Activated CD8-positive, alpha-beta memory T cell treated with anti-CD3 and anti-CD28 coated beads for 36 hours (primary cell): ENCODE measurements at regions not wholly inside any gene's neighbourhood (a gene's known extent, or its start where the extent isn't known, plus 50 kb on each side); places are given as distances from the start of the nearest gene placed in this dataset.
"Not testable (repeated sequence)": the region's sequence is repeated elsewhere in the genome, so short reads cannot be mapped to it uniquely, and the experiment has no call there.

Experiments
- CTCF ChIA-PET: fragments of 350-600 bp; sonication (Branson Sonifier 250); formaldehyde crosslinking; loops from one replicate; lab custom pipeline; 2021; ENCODE audit warnings: antibody characterized with exemption; lab: Charles Lee
- POLR2A ChIA-PET: fragments of 350-600 bp; sonication (Branson Sonifier 250); formaldehyde crosslinking; loops from one replicate; lab custom pipeline; 2021; ENCODE audit warnings: antibody characterized with exemption; lab: Charles Lee

DNA sequence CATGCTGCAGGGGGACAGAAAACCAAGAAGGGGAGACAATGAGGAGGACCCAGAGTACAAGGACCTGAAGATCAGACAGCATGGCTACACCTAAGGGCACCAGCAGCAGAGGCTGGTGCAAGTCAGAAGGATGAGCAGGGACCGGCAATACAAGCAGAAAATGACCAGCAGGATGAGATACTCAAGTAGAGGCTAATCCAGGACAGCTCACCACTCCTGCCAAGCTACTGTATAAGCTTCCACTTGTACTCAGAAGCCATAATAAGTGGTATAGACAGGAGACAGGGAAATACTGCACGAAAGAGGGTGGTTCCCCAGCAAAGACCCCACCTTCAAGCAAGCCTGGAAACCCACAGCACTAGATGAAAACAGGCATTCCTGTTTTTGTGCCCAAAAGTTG, 138.7 kb upstream of the ZC3H12C start:
- ChIA-PET CTCF (no interaction called here), POLR2A (no interaction called here)

DNA sequence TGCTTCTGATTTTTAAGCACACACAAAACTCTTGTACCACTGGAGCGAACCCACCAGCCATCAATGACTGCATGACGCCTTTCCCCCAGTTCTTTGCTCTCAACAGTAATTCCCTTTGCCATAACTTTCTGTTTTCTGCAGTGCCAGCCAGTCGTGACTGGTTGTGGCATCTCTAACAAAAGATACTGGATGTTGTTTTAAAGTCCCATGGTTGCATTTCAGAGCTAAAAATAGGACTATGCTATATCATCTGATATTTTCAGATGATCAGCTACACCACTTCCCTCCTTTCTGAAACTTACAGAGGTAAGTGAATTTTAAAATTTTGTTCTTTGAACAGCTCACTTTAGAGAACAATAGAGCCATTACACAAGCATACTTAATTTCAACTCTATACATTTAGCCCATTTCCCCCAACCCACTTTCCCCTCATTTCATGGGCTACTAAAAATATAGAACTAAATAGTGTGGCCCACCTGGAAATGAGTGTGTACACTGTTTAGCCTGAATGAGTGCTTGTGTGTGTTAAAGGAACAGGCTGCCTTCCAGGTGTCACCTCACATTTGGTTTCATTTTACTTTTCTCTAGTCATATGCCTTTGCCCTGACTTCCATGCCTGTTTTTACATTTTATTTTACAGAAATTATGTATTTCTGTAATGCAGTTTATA, 136.9 kb upstream of the ZC3H12C start:
- CTCF ChIA-PET = interaction anchor here (0.5 kb wide), 1 partner anchor 680 kb away, joined by 3 read pairs; no protein-coding TSS in a partner anchor
- POLR2A ChIA-PET = no interaction called here

DNA sequence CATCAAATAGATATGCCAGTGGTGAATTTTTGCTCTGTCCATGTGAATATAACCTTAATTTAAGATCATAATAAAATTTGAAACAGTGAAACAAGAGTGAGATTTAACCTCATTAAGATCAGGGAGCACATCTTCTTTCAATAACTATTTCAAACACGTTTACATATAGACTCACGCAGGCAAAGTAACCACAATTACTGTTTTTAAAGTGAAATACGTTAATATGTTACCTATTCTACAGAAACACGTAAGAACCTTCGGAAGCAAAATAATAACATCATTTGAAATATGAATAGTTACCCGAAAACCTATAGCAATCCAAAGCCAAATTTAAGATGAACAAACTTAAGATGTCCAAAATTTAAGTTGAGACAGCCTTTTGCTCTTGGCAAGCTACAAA, 136.2 kb upstream of the ZC3H12C start:
- ChIA-PET CTCF (interaction anchor here (0.5 kb wide), 1 partner anchor 680 kb away, joined by 3 read pairs; no protein-coding TSS in a partner anchor), POLR2A (no interaction called here)

DNA sequence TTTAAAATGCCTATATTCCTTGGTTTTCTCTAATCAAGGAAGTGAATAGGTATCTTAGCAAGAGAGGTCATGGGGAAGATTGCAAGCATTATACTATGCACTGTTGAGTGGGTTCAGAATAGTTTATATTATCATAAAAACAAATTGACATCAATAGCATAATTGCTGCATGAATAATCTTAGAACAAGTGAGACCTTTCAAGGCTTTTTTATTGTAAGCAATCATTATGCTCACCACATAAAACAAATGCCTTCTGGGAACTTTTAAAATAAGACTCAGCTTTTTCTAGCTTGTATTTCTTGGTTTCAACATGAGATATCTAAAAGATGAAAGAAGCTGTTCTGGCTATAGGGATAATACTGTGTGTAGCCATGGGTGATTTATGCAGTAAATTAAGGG, 135.6 kb upstream of the ZC3H12C start:
- ChIA-PET CTCF (no interaction called here), POLR2A (no interaction called here)

DNA sequence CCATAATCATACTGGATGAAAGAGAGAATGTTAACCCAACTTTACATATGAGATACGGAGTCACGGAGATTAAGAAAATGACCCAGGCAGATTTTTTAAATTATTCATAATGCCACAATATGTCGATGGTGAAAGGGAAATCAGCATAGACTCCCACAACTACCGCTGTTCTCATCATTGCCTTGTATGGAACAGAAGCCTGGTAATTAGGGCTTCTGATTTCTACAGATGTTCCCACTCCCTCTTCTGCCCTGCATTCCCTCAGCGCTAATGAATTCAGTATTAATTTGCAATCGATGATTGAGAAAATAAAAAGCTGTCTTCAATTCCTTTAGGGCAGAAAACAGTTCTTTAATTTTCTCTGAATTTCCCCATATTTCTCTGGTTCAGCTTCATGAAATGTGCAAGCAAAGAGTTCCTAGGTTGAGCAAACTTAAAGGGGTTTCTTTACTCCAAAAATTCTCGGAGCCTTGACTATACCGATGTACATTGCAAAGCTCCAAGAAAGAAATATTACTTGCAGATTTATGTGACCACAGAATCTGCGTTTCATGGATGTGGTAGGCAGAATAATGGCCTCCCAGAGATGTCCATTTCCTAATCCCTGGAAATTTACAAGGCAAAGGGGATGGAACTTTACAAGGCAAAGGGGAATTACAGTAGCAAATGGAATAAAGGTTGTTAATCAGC, 134.9 kb upstream of the ZC3H12C start:
- ChIA-PET CTCF (no interaction called here), POLR2A (no interaction called here)

DNA sequence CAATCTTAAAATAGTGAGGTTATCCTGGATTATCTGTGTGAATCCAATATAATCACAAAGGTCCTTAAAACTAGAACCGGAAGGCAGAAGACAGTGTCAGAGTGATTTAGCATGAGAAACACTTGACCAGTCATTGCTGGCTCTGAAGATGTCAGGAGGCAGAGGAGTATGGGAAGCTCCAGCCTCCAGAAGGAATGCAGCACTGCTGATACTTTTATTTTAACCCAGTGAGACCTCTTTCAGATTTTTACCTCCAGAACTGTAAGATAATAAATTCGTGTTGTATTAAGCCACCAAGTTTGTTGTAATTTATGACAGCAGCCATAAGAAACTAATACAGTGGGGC, 134.4 kb upstream of the ZC3H12C start:
- CTCF ChIA-PET = no interaction called here
- POLR2A ChIA-PET = no interaction called here

DNA sequence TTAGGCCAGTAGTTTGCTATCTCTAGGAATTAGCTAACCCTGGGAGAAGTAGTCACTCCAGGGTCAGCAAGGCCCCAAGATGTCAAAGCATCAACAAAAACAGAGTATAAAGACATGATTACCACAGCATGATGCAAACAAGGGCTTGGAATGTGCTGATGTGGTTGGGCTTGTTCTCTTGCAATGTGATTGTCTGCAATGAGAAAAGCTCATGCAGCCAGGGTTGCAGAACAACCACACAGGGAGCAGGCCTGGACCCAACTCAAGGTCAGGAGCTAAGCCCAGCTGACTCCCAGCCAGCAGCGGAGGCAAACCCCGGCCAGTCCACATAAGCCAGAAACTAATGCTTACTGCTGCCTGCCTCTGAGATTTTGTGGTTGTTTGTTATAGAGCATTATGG, 132.4 kb upstream of the ZC3H12C start:
- POLR2A ChIA-PET = no interaction called here
- CTCF ChIA-PET = no interaction called here

DNA sequence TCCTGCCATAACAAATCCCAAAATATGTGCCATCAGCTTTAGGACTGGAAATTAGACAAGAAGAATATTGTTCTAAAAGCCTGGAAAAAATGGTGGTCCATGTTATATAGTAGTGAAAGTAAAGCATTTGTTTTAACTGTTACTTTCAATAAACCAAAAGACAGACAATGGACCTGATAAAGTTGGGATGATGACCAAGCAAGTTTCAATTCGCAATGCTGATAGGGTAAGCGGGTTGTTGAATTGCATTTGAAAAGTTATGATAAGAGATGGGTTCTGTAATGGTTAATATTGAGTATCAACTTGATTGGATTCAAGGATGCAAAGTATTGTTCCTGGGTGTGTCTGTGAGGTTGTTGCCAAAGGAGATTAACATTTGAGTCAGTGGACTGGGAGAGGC, 131.9 kb upstream of the ZC3H12C start:
- ChIA-PET POLR2A (no interaction called here), CTCF (no interaction called here)

DNA sequence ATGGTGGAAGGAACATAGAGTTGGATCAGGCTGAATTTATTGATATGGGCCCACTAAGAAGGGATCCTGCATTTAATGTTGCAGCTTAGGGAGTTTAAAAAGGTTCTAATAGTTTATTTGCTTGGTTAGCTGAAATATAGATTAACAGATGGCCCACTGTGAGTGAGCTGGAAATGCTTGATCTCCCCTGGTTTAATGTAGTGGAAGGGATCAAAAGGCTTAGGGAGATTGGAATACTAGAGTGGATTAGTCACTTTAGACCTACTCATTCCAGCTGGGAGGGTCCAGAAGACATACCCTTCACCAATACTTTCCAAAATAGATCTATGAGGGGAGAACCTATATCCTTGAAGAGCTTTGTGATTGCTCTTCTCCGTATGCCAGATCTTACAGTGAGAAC, 130.1 kb upstream of the ZC3H12C start:
- ChIA-PET POLR2A (no interaction called here), CTCF (no interaction called here)

DNA sequence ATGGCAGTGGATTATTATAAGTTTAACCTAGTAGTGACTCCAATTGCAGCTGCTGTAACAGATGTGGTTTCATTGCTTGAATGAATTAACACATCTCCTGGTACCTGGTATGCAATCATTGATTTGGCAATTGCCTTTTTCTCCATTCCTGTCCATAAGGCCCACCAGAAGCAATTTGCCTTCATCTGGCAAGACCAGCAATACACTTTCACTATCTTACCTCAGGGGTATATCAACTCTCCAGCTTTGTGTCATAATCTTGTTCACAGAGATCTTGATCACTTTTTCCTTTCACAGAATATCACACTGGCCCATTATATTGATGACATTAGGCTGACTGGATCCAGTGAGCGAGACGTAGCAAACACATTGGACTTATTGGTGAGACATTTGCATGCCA, 128.7 kb upstream of the ZC3H12C start:
- ChIA-PET CTCF (no interaction called here), POLR2A (no interaction called here)

DNA sequence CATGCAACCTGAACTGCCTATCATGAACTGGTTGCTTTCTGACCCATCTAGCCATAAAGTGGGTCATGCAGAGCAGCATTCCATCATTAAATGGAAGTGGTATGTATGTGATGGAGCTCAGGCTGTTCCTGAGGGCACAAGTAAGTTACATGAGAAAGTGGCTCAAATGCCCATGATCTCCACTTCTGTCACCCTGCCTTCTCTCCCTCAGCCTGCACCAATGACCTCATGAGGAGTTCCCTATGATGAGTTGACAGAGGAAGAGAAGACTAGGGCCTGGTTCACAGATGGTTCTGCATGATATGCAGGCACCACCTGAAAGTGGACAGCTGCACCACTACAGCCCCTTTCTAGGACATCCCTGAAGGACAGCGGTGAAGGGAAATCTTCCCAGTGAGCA, 127.7 kb upstream of the ZC3H12C start:
- CTCF ChIA-PET, POLR2A ChIA-PET: not testable (repeated sequence)

DNA sequence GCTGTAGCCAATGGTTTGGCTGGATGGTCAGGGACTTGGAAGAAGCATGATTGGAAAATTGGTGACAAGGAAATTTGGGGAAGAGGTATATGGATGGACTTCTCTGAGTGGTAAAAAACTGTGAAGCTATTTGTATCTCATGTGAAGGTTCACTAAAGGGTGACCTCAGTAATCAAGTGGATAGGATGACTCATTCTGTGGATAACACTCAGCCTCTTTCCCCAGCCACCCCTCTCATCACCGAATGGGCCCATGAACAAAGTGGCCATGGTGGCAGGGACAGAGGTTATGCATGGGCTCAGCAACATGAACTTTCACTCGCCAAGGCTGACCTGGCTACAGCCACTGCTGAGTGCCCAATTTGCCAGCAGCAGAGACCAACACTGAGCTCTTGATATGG, 127.3 kb upstream of the ZC3H12C start:
- CTCF ChIA-PET, POLR2A ChIA-PET: not testable (repeated sequence)

DNA sequence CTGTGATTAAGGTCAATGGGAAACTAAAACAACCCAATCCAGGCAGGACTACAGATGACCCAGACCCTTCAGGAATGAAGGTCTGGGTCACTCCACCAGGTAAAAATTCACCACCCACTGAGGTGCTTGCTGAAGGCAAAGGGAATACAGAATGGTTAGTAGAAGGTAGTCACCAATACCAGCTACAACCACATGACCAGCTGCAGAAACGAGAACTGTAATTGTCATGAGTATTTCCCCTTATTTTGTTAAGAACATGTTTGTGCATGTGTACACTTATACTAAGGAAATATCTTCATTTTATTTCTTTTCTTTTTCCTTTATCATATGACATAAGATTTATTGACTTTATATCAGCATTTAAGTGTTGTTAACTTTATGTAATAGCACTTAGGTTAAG, 126.1 kb upstream of the ZC3H12C start:
- POLR2A ChIA-PET, CTCF ChIA-PET: not testable (repeated sequence)

DNA sequence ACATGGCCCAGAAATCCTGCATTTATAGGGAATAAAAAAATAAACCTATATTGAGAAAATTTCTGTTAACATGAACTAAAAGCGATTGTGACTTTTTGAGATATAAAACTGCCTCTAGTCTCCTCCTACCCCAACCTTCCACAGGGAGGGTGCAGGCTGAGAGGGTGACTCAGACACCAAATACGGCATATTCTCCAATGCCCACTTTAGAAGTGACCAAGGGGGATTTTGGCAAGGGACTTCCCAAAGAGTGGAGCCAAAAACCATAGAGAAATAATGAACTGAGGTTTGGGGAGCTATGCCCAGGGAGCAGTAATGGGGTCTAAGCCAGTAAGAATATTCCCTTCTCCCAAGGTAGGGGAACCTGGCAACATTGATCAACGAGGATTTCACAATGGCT, 124.9 kb upstream of the ZC3H12C start:
- CTCF ChIA-PET = no interaction called here
- POLR2A ChIA-PET = no interaction called here

DNA sequence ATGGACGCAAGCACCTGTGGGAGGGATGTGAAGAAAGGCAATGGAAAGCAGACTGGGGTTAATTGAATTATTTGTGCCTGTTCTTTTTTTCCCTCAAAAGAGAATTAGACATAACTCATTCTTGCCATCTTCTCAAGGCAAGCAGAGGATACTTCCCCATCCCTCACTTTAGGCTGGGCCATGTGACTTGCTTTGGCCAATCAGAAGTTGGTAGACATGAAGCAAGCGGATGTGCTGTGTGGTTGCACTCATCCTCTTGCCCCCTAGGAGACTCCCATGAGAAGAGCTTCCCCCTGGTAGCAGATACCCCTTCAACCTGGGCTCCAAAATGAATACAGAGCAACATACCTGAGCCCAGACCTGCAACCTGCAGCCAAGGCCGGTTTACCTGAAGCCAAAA, 124.4 kb upstream of the ZC3H12C start:
- POLR2A ChIA-PET = no interaction called here
- CTCF ChIA-PET = no interaction called here

DNA sequence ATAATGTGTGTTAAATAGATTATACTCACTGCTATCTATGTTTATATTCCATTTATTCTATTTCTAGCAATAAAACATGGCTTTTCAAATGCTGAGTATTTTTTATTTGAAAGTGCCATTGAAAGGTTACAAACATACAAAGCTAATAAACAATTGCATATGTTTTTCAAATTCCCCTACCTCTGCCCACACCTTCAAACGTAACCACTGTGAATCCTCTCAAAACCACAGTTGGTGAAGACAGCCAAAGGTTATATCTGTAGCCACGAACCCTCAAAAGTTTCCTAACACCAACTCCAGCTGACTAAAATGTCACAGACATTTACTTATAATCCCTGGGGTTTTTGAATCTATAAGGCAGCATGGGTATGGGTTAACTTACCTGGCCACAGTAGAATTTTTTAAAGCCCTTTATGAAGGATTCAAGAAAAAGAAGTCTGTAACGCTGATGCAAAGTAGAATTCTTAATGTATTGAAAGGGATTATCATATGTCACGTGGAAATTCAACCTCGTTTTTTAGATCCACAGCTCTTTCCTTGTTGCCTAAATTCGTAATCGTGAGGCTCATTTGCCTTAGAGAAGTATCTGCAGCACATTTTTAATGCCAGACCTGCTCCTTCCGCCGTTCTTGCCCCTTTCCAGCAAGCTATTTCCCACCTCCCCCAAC, 122.5 kb upstream of the ZC3H12C start:
- CTCF ChIA-PET = no interaction called here

DNA sequence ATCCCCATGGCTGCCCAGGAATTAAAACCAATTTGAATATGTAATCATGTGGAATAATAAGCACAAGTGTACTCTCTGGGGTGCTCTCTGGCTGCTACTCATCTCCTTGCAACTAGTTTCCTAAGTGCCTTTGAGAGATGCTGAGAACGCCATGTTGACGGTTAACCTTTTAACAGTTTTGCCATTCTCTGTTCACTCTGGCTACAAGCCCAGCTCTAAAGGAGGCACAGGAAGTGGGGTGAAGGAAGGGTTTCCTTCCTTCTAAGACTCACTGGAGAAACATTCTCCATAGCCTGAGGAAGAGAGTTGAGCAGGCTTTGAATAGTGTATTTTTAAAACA, 122.0 kb upstream of the ZC3H12C start:
- ChIA-PET CTCF (no interaction called here), POLR2A (no interaction called here)

More for the DNA sequence above, 122.5 kb upstream of the ZC3H12C start:
- POLR2A ChIA-PET = no interaction called here

DNA sequence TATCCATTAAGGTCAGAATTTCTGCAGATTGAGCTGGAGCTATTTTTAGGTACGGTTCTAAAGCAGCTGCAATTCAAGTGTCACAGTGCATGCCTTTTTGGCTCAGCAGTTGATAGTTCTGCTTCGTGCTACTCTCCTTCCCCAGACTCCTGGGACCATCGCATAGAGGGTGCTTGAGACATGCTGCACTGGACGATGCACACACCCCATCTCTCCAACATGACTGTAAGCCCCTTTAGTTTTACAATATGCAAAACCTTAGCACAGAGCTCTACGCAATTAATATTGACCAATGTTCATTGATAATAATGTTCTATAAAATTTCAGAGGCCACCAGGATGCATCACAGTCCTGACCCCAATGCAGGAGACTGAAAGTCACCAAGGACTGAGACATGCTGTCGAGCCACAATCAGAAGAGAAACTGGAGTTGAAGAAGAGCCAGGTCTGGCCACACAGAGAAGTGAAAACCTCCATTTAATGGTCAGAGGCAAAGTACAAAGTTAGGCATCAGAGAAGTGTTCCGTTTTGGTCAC, 120.9 kb upstream of the ZC3H12C start:
- CTCF ChIA-PET = no interaction called here
- POLR2A ChIA-PET = no interaction called here

DNA sequence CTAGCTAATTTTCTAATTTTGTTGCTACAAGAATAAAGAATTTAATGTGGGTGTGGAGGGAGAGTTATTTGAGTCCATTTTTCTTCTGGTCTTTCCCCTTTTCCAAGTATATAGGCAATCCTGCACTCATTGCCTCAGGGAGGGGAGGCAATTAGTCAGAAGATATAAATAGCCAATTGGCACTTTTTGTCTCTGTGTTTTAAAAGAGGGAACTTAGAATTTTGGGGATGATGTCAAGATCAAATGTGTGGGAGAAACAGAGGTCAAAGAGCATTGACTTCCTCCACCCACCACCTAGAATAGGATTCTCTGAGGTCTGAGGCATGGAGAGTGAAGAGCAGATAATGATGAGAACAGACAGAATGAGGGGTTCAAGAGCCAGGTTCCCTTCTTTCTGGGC, 120.3 kb upstream of the ZC3H12C start:
- CTCF ChIA-PET = no interaction called here
- POLR2A ChIA-PET = no interaction called here

DNA sequence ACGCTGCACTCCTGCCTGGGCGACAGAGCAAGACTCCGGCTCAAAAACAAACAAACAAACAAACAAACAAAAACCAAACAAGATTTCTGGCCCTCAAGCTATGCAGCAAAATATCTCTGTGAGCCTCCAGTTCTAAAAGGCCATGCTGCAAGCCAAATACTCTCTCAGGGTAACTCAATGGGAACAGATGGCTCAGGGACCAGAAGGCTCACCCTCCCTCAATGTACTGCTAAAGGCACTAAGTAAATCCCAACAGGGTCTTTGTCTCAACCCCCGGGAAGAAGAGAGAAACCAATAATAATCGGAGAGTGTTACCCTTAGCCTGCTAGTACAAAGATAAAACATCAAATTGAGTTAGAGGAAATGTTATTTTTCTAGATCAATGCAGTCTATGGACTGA, 119.7 kb upstream of the ZC3H12C start:
- ChIA-PET POLR2A (no interaction called here), CTCF (no interaction called here)

DNA sequence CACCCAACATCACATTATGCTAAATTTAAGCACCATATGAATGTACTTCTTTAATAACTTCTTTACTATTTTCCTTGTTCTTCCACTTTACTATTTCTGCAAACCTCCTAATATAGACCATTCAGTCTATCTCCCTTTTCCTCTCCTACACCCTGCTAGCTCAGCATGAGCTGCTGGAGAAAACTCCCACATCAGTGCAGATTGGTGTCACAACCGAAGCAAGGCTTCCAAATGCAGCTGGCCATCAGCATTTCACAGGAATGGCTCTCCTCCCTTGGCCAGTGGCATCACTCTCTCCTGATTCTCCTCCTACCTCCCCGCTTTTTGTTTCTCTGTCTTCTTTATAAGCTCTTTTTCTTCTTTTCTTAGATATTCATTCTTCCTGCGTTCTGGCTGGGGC, 118.7 kb upstream of the ZC3H12C start:
- ChIA-PET POLR2A (no interaction called here), CTCF (no interaction called here)
